ENCODE measurements at regions not wholly inside any gene's neighbourhood (a gene's known extent, or its start where the extent isn't known, plus 50 kb on each side); places are given as distances from the start of the nearest gene placed in this dataset.

GRCh38 chr19:31121501-31121900, 227.7 kb downstream of the TSHZ3 start:
- H3K9me3 Mint-ChIP-seq: no peaks in the 10 kb centered on the region
- 85 to 93% methylated on average over 4 to 6 of the region's 6 CpGs for WGBS, 2 experiments (ENCODE audit: insufficient coverage in 1 of 2, insufficient read length in 1 of 2)

GRCh38 chr19:31120952-31121351, 228.3 kb downstream of the TSHZ3 start:
- H3K27ac Mint-ChIP-seq: no peak overlapping the region
- 94 to 97% methylated on average over 4 to 6 of the region's 6 CpGs for WGBS, 2 experiments (ENCODE audit: insufficient coverage in 1 of 2, insufficient read length in 1 of 2)
- peaks cover 3% of the 10 kb centered on the region for H3K4me1 Mint-ChIP-seq
- no peaks in the 10 kb centered on the region for H3K9me3 Mint-ChIP-seq
- no peak for DNase-seq
- H3K4me1 ChIP-seq (ENCODE audit: control insufficient read depth, insufficient read depth, low read length): peaks cover 5% of the 10 kb centered on the region
- no peaks in the 10 kb centered on the region for H3K9me3 ChIP-seq (ENCODE audit: control insufficient read depth, low read length)
- H3K27ac ChIP-seq (ENCODE audit: low read depth, low read length): no peak overlapping the region
- H3K27me3 ChIP-seq (ENCODE audit: control insufficient read depth, insufficient read depth, low read length, poor library complexity, severe bottlenecking): no peaks in the 10 kb centered on the region
- no peak for TF ChIP-seq CTCF (conservative IDR thresholded peaks at IDR 0.05)
- H3K36me3 ChIP-seq (ENCODE audit: control insufficient read depth, insufficient read depth, low read length): no peaks in the 10 kb centered on the region
- no peak overlapping the region for H3K4me3 Mint-ChIP-seq
- no peak overlapping the region for H3K9ac ChIP-seq (ENCODE audit: extremely low read depth, low read length, poor library complexity, severe bottlenecking)
- H3K27me3 Mint-ChIP-seq (ENCODE audit: insufficient read depth): peaks cover 4% of the 10 kb centered on the region
- no peaks in the 10 kb centered on the region for H3K36me3 Mint-ChIP-seq (ENCODE audit: low read depth)
- H3K4me3 ChIP-seq (ENCODE audit: low read length): no peak overlapping the region

More at GRCh38 chr19:31121501-31121900, 227.7 kb downstream of the TSHZ3 start:
- Histone ChIP-seq H3K36me3 (ENCODE audit: control insufficient read depth, insufficient read depth, low read length) (no peaks in the 10 kb centered on the region), H3K27me3 (ENCODE audit: control insufficient read depth, insufficient read depth, low read length, poor library complexity, severe bottlenecking) (no peaks in the 10 kb centered on the region), H3K9ac (ENCODE audit: extremely low read depth, low read length, poor library complexity, severe bottlenecking) (no peak overlapping the region), H3K27ac (ENCODE audit: low read depth, low read length) (no peak overlapping the region), H3K4me1 (ENCODE audit: control insufficient read depth, insufficient read depth, low read length) (peaks cover 5% of the 10 kb centered on the region), H3K9me3 (ENCODE audit: control insufficient read depth, low read length) (no peaks in the 10 kb centered on the region), H3K4me3 (ENCODE audit: low read length) (no peak overlapping the region)
- Mint-ChIP-seq H3K27me3 (ENCODE audit: insufficient read depth) (peaks cover 4% of the 10 kb centered on the region), H3K4me1 (peaks cover 3% of the 10 kb centered on the region), H3K4me3 (no peak overlapping the region), H3K27ac (no peak overlapping the region), H3K36me3 (ENCODE audit: low read depth) (no peaks in the 10 kb centered on the region)
- TF ChIP-seq CTCF (conservative IDR thresholded peaks at IDR 0.05): no peak
- no peak for DNase-seq

GRCh38 chr19:31119951-31120690, 229.1 kb downstream of the TSHZ3 start:
- DNase-seq: no peak
- H3K4me1 Mint-ChIP-seq: peaks cover 3% of the 10 kb centered on the region
- H3K4me3 ChIP-seq (ENCODE audit: low read length): no peak overlapping the region
- H3K9ac ChIP-seq (ENCODE audit: extremely low read depth, low read length, poor library complexity, severe bottlenecking): no peak overlapping the region
- H3K9me3 Mint-ChIP-seq: no peaks in the 10 kb centered on the region
- no peak overlapping the region for H3K27ac ChIP-seq (ENCODE audit: low read depth, low read length)
- no peak overlapping the region for H3K4me3 Mint-ChIP-seq
- TF ChIP-seq CTCF (conservative IDR thresholded peaks at IDR 0.05): no peak
- no peaks in the 10 kb centered on the region for H3K27me3 ChIP-seq (ENCODE audit: control insufficient read depth, insufficient read depth, low read length, poor library complexity, severe bottlenecking)
- peaks cover 4% of the 10 kb centered on the region for H3K27me3 Mint-ChIP-seq (ENCODE audit: insufficient read depth)
- peak overlapping the region; percentile 42 for H3K27ac Mint-ChIP-seq
- no peaks in the 10 kb centered on the region for H3K36me3 Mint-ChIP-seq (ENCODE audit: low read depth)
- H3K4me1 ChIP-seq (ENCODE audit: control insufficient read depth, insufficient read depth, low read length): peaks cover 5% of the 10 kb centered on the region
- no peaks in the 10 kb centered on the region for H3K36me3 ChIP-seq (ENCODE audit: control insufficient read depth, insufficient read depth, low read length)
- 99 to 100% methylated on average over 2 to 5 of the region's 5 CpGs for WGBS, 2 experiments (ENCODE audit: insufficient coverage in 1 of 2, insufficient read length in 1 of 2)
- no peaks in the 10 kb centered on the region for H3K9me3 ChIP-seq (ENCODE audit: control insufficient read depth, low read length)

All from endodermal cell (in vitro differentiated cells).